ENCODE measurements at regions not wholly inside any gene's neighbourhood (a gene's known extent, or its start where the extent isn't known, plus 50 kb on each side); places are given as distances from the start of the nearest gene placed in this dataset.

DNA sequence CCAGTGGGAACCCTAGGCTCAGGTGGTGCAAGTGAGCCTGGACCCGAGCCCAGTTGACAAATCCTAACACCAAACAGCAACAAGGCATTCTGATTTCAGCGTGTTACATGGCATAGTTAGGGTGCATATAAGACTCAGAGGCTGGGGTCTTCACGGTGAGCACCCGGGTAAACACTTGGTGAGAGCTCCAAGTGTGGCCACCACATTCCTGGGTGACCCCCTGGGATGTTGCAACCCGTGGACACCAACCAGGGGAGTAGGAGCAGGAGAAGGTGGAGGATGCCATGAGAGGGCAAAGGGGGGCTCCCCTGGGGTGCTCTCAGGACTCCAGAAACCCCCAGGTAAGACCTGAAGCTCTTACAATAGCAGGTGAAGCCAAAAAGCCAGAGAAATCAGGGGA lies 69.9 kb upstream of the CDH5 start:
- no peaks in the 10 kb centered on the region for H3K9me3 ChIP-seq (ENCODE audit: insufficient read depth, low read depth, low read length)
- H3K4me1 Mint-ChIP-seq (ENCODE audit: low read depth, unreplicated experiment), result no peaks in the 10 kb centered on the region
- H3K27ac ChIP-seq (ENCODE audit: low read depth, low read length), result no peak overlapping the region
- no peak for FAIRE-seq
- peaks cover 30% of the 10 kb centered on the region for H3K27me3 ChIP-seq (ENCODE audit: insufficient read depth, low read length)
- no peak overlapping the region for H3K9ac ChIP-seq (ENCODE audit: low read length)
- H3K79me2 ChIP-seq (ENCODE audit: insufficient read depth, low read length), result no peaks in the 10 kb centered on the region
- no peaks in the 10 kb centered on the region for H3K4me1 ChIP-seq (ENCODE audit: insufficient read depth, low read length)
- no peaks in the 10 kb centered on the region for H3K36me3 Mint-ChIP-seq (ENCODE audit: low read depth, unreplicated experiment)
- H4K20me1 ChIP-seq (ENCODE audit: insufficient read depth, low read length), result no peaks in the 10 kb centered on the region
- no peak overlapping the region for H3K27ac Mint-ChIP-seq (ENCODE audit: unreplicated experiment)
- no peak for DNase-seq (ENCODE audit: low read depth)
- no peak overlapping the region for H3K4me3 ChIP-seq (ENCODE audit: insufficient read depth, low read depth, low read length)
- no peaks in the 10 kb centered on the region for H3K36me3 ChIP-seq (ENCODE audit: insufficient read depth, low read length)
- H3K4me3 Mint-ChIP-seq (ENCODE audit: unreplicated experiment), result no peak overlapping the region
- peaks cover 38% of the 10 kb centered on the region for H3K27me3 Mint-ChIP-seq (ENCODE audit: low read depth, unreplicated experiment)
- no peak overlapping the region for H2AFZ ChIP-seq (ENCODE audit: low read depth, low read length)
- H3K4me2 ChIP-seq (ENCODE audit: low read length), result no peak overlapping the region
- no peaks in the 10 kb centered on the region for H3K9me3 Mint-ChIP-seq (ENCODE audit: unreplicated experiment)
- TF ChIP-seq EZH2 (IDR thresholded peaks at IDR 0.05; ENCODE audit: insufficient read depth, low read length) (no peak), CTCF (IDR thresholded peaks at IDR 0.05; ENCODE audit: insufficient read depth, low read depth, low read length) (no peak)

GRCh38 chr16:66295761-66296546 lies 70.5 kb upstream of the CDH5 start:
- H3K27ac Mint-ChIP-seq (ENCODE audit: unreplicated experiment), result no peak overlapping the region
- TF ChIP-seq EZH2 (IDR thresholded peaks at IDR 0.05; ENCODE audit: insufficient read depth, low read length), result no peak
- no peak for TF ChIP-seq CTCF (IDR thresholded peaks at IDR 0.05; ENCODE audit: insufficient read depth, low read depth, low read length)
- FAIRE-seq (no peak), DNase-seq (ENCODE audit: low read depth) (no peak)
- H4K20me1 ChIP-seq (ENCODE audit: insufficient read depth, low read length), result no peaks in the 10 kb centered on the region
- no peak overlapping the region for H3K4me3 Mint-ChIP-seq (ENCODE audit: unreplicated experiment)
- no peaks in the 10 kb centered on the region for H3K4me1 ChIP-seq (ENCODE audit: insufficient read depth, low read length)
- H3K27ac ChIP-seq (ENCODE audit: low read depth, low read length), result no peak overlapping the region
- no peaks in the 10 kb centered on the region for H3K9me3 ChIP-seq (ENCODE audit: insufficient read depth, low read depth, low read length)
- no peaks in the 10 kb centered on the region for H3K79me2 ChIP-seq (ENCODE audit: insufficient read depth, low read length)
- no peak overlapping the region for H3K4me3 ChIP-seq (ENCODE audit: insufficient read depth, low read depth, low read length)
- no peak overlapping the region for H3K4me2 ChIP-seq (ENCODE audit: low read length)
- H2AFZ ChIP-seq (ENCODE audit: low read depth, low read length), result no peak overlapping the region
- H3K36me3 Mint-ChIP-seq (ENCODE audit: low read depth, unreplicated experiment), result no peaks in the 10 kb centered on the region
- no peaks in the 10 kb centered on the region for H3K4me1 Mint-ChIP-seq (ENCODE audit: low read depth, unreplicated experiment)
- no peaks in the 10 kb centered on the region for H3K9me3 Mint-ChIP-seq (ENCODE audit: unreplicated experiment)
- peaks cover 40% of the 10 kb centered on the region for H3K27me3 Mint-ChIP-seq (ENCODE audit: low read depth, unreplicated experiment)
- H3K9ac ChIP-seq (ENCODE audit: low read length), result no peak overlapping the region
- H3K36me3 ChIP-seq (ENCODE audit: insufficient read depth, low read length), result no peaks in the 10 kb centered on the region
- peaks cover 30% of the 10 kb centered on the region for H3K27me3 ChIP-seq (ENCODE audit: insufficient read depth, low read length)

DNA sequence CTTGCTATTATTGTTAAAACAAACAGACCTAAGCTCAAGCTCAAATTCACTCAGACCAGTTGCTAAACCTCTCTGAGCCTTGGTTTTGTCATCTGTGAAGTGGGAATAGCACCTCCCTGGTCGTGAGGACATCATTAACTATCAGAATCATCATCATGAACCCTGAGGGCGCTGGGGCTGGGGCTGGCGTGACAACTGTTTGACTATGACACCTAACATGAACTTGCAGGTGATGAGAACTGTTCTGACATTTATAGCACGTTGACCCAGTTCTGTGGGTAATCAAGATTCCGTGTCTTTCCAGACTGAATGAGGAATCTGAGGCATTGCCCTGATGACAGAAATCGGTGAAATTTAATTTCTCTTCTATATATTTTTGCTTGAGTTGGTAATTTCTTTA lies 71.3 kb upstream of the CDH5 start:
- Histone ChIP-seq H3K9ac (ENCODE audit: low read length) (no peak overlapping the region), H4K20me1 (ENCODE audit: insufficient read depth, low read length) (no peaks in the 10 kb centered on the region), H3K27ac (ENCODE audit: low read depth, low read length) (no peak overlapping the region), H3K4me1 (ENCODE audit: insufficient read depth, low read length) (no peaks in the 10 kb centered on the region), H3K36me3 (ENCODE audit: insufficient read depth, low read length) (no peaks in the 10 kb centered on the region), H3K4me2 (ENCODE audit: low read length) (no peak overlapping the region), H2AFZ (ENCODE audit: low read depth, low read length) (no peak overlapping the region), H3K9me3 (ENCODE audit: insufficient read depth, low read depth, low read length) (no peaks in the 10 kb centered on the region), H3K27me3 (ENCODE audit: insufficient read depth, low read length) (peaks cover 30% of the 10 kb centered on the region), H3K4me3 (ENCODE audit: insufficient read depth, low read depth, low read length) (no peak overlapping the region), H3K79me2 (ENCODE audit: insufficient read depth, low read length) (no peaks in the 10 kb centered on the region)
- Mint-ChIP-seq H3K9me3 (ENCODE audit: unreplicated experiment) (no peaks in the 10 kb centered on the region), H3K27me3 (ENCODE audit: low read depth, unreplicated experiment) (peaks cover 40% of the 10 kb centered on the region), H3K27ac (ENCODE audit: unreplicated experiment) (no peak overlapping the region), H3K4me1 (ENCODE audit: low read depth, unreplicated experiment) (no peaks in the 10 kb centered on the region), H3K4me3 (ENCODE audit: unreplicated experiment) (no peak overlapping the region), H3K36me3 (ENCODE audit: low read depth, unreplicated experiment) (no peaks in the 10 kb centered on the region)
- FAIRE-seq (no peak), DNase-seq (ENCODE audit: low read depth) (no peak)
- TF ChIP-seq EZH2 (IDR thresholded peaks at IDR 0.05; ENCODE audit: insufficient read depth, low read length) (no peak), CTCF (IDR thresholded peaks at IDR 0.05; ENCODE audit: insufficient read depth, low read depth, low read length) (no peak)
